Activated CD4-positive, alpha-beta T cell treated with anti-CD3 and anti-CD28 coated beads, Interleukin-2, amount 50 U/mL, for 4 hours (primary cell): ENCODE measurements at regions not wholly inside any gene's neighbourhood (a gene's known extent, or its start where the extent isn't known, plus 50 kb on each side); places are given as distances from the start of the nearest gene placed in this dataset.

Experiments used
- DNase-seq, 2 experiments: peaks; one replicate each; pipeline ENCODE4 v3.0.0-alpha.2; 2020

- no peak for DNase-seq
Measured at GRCh38 chr2:19029655-19030054, 328.8 kb downstream of the OSR1 start.

GRCh38 chr2:19028587-19029375 lies 329.6 kb downstream of the OSR1 start:
- DNase-seq: no peak

GRCh38 chr2:19027626-19028025 lies 330.8 kb downstream of the OSR1 start:
- DNase-seq: no peak

- DNase-seq: no peak
Measured at GRCh38 chr2:19026261-19026660, 332.2 kb downstream of the OSR1 start.

GRCh38 chr2:19022334-19022733 lies 336.1 kb downstream of the OSR1 start:
- DNase-seq: no peak

GRCh38 chr2:19021721-19022120 lies 336.7 kb downstream of the OSR1 start:
- DNase-seq: no peak

- DNase-seq: no peak
Measured at GRCh38 chr2:19021100-19021476, 337.3 kb downstream of the OSR1 start.

GRCh38 chr2:19020144-19021099 lies 338.0 kb downstream of the OSR1 start:
- no peak for DNase-seq

GRCh38 chr2:19009510-19009909 lies 348.9 kb downstream of the OSR1 start:
- no peak for DNase-seq

- no peak for DNase-seq
Measured at GRCh38 chr2:19003554-19003953, 354.9 kb downstream of the OSR1 start.

- no peak for DNase-seq
Measured at GRCh38 chr2:19000776-19001175, 357.6 kb downstream of the OSR1 start.

GRCh38 chr2:18999198-18999597 lies 359.2 kb downstream of the OSR1 start:
- DNase-seq: no peak

- DNase-seq: no peak
Measured at GRCh38 chr2:18998491-18998890, 359.9 kb downstream of the OSR1 start.

GRCh38 chr2:18993756-18994338 lies 364.6 kb downstream of the OSR1 start:
- DNase-seq: no peak

- no peak for DNase-seq
Measured at GRCh38 chr2:18991177-18992168, 366.9 kb downstream of the OSR1 start.

- no peak for DNase-seq
Measured at GRCh38 chr2:18988631-18989232, 369.7 kb downstream of the OSR1 start.

GRCh38 chr2:18987592-18988073 lies 370.8 kb downstream of the OSR1 start:
- no peak for DNase-seq

GRCh38 chr2:18987016-18987415 lies 371.4 kb downstream of the OSR1 start:
- no peak for DNase-seq

GRCh38 chr2:18986046-18986445 lies 372.4 kb downstream of the OSR1 start:
- no peak for DNase-seq

- DNase-seq: no peak
Measured at GRCh38 chr2:18980786-18981430, 377.5 kb downstream of the OSR1 start.

GRCh38 chr2:18980104-18980785 lies 378.2 kb downstream of the OSR1 start:
- DNase-seq: no peak
